Gastroesophageal sphincter (tissue), 3 donors: ENCODE measurements at regions not wholly inside any gene's neighbourhood (a gene's known extent, or its start where the extent isn't known, plus 50 kb on each side); places are given as distances from the start of the nearest gene placed in this dataset.
"Not testable (repeated sequence)": the region's sequence is repeated elsewhere in the genome, so short reads cannot be mapped to it uniquely, and the experiment has no call there.

Source experiments
- EP300 ChIP-seq: sonication (generic); formaldehyde crosslinking; IDR thresholded peaks from one replicate; pipeline ENCODE4 v1.6.1; 2017; ENCODE audit warnings: antibody characterized with exemption, mild to moderate bottlenecking
- POLR2A ChIP-seq, 2 donors: fragments of 450-650 bp; IDR thresholded peaks; one replicate each; pipeline ENCODE4 v1.6.1; 2017; ENCODE audit warnings: antibody characterized with exemption in 2 of 2, mild to moderate bottlenecking in 2 of 2, moderate library complexity in 1 of 2
- TF ChIP-seq, protein P1 (sequence below), 4 experiments: fragments of 200-600 bp in 2 of 4; fragments of 450-650 bp in 2 of 4; sonication (generic) in 1 of 4; IDR thresholded peaks; one replicate each; pipeline ENCODE4 v1.5.1; 2017 to 2019; ENCODE audit warnings: antibody characterized with exemption in 4 of 4, mild to moderate bottlenecking in 2 of 4, moderate library complexity in 2 of 4

DNA sequence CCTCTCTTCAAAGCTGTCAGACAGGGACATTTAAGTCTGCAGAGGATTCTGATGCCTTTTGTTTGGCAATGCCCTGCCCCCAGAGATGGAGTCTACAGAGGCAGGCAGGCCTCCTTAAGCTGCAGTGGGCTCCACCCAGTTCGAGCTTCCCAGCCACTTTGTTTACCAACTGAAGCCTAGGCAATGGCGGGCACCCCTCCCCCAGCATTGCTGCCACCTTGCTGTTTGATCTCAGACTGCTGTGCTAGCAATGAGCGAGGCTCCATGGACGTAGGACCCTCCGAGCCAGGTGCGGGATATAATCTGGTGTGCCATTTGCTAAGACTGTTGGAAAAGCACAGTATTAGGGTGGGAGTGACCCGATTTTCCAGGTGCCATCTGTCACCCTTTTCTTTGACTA lies 207.7 kb downstream of the OTOP1 start:
- TF ChIP-seq EP300; POLR2A (IDR thresholded peaks at IDR 0.05): not testable (repeated sequence)
- TF ChIP-seq, protein P1, sequence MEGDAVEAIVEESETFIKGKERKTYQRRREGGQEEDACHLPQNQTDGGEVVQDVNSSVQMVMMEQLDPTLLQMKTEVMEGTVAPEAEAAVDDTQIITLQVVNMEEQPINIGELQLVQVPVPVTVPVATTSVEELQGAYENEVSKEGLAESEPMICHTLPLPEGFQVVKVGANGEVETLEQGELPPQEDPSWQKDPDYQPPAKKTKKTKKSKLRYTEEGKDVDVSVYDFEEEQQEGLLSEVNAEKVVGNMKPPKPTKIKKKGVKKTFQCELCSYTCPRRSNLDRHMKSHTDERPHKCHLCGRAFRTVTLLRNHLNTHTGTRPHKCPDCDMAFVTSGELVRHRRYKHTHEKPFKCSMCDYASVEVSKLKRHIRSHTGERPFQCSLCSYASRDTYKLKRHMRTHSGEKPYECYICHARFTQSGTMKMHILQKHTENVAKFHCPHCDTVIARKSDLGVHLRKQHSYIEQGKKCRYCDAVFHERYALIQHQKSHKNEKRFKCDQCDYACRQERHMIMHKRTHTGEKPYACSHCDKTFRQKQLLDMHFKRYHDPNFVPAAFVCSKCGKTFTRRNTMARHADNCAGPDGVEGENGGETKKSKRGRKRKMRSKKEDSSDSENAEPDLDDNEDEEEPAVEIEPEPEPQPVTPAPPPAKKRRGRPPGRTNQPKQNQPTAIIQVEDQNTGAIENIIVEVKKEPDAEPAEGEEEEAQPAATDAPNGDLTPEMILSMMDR (IDR thresholded peaks at IDR 0.05), result not testable (repeated sequence)
